RPMI8226 (cell line): ENCODE measurements at regions not wholly inside any gene's neighbourhood (a gene's known extent, or its start where the extent isn't known, plus 50 kb on each side); places are given as distances from the start of the nearest gene placed in this dataset.

Experiments
- DNase-seq: peaks from one replicate; pipeline ENCODE4 v3.0.0-alpha.2; 2015

DNA sequence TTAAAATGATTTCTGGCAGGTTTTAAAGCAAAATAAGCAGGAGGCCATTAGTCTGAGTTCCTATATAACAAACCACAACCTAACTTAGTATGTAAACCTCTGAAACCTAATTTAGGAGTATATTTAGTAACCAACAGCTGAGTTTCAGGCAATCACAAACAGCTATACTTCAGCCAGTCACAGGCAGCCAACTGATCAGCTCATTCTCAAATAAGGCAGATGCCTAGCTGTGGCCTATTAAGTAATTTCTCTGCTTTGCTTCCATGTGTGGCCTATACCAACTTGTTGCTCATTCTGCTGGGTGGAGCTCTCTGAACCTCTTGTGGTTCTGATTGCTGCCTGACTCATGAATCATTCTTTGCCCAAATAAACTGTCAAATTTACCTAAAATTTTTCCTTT is 408.9 kb upstream of the FBXO33 start:
- no peak for DNase-seq

DNA sequence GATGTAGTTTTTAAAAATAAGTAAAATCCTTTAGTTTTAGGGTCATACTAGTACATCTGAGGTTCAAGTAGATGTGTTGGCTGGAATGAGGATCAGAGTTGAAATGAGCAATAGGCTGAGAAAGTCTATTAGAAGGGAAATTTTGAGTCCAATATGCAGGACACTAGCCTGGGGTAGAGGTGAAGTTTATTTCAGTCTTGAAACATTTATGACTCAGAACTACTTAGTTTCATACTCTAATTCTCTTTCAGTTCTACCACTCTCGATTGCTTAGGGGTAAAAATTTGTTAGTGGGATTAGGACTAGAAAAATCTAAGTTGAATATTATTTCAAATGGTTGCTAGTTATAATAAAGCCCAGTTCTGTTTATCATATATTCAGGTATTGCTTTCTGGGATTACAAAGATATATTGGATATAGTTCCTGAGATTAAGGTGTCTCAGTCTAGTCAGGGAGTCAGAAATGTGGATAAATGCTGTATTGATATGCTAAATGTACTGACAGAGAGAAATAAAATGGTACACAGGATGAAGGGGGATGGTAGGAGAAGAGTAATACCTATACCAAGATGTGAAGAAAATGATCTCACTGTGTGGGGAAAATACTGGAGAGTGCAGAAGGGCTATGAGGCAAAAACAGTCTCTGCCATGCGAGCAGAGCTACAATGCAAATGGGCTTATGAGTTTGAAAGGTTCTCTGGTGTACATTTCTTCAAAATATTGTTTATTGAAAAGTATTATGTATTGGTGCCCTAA is 395.8 kb upstream of the FBXO33 start:
- no peak for DNase-seq

DNA sequence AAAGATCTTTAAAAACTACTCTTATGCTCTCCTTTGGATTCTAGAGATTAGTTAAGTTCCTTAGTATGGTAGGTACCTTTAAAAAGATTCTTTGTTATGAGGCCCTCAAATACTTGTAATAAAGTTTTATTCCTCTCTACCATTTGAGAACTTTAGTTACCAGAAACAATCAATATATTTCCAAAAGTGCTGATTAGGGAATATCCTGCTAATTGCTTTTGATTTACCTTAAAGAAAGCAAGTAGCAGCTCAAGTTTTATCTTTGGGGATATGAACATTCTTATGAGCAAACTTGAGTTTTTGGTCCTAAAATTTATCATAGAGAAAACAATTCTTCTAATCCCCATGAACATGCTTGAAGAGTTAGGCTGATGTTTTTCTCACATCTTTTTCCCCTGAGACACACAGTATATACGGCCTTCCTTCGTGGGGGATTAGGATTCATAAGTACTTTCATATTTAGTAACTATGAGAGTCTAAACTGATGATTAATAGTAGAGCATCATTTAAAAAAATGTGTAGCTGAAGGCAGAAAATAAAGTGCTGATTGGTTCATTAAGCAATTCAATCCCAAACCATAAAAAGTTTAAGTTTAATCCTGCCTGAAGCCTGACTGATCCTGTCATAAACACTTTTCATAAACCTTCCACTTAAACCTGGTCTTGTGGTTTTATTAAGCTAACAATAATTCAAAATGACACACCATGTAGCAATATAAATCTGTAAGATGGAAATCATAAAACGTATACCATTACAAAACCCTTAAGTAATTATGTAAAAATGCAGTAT is 380.5 kb upstream of the FBXO33 start:
- no peak for DNase-seq

GRCh38 chr14:39807271-39807670 is 375.0 kb upstream of the FBXO33 start:
- DNase-seq, result no peak

- DNase-seq, result no peak
These were observed 352.2 kb upstream of the FBXO33 start for GRCh38 chr14:39784461-39784860.

DNA sequence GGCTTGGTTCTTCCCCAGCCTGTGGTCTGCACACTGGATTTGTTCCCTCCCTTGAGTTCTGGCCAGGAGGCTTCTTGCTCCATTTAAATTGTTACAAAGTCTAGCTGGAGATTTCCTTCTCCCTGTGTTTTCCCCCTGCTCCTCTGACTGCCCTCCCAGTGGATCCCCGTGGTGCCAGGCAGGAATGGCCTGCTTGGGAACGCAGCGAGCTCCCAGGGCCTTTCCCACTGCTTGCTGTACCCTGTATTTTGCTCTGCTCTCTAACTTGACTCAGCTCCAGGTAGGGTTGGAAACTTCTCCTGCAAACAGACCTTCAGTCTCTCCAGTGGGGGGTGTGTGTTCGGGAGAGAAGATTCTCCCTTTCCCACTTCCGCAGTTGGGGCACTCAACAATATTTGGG is 349.2 kb upstream of the FBXO33 start:
- no peak for DNase-seq

- DNase-seq, result no peak
These were observed 341.3 kb upstream of the FBXO33 start for GRCh38 chr14:39773387-39774126.

- no peak for DNase-seq
These were observed 340.4 kb upstream of the FBXO33 start for GRCh38 chr14:39772627-39773026.

DNA sequence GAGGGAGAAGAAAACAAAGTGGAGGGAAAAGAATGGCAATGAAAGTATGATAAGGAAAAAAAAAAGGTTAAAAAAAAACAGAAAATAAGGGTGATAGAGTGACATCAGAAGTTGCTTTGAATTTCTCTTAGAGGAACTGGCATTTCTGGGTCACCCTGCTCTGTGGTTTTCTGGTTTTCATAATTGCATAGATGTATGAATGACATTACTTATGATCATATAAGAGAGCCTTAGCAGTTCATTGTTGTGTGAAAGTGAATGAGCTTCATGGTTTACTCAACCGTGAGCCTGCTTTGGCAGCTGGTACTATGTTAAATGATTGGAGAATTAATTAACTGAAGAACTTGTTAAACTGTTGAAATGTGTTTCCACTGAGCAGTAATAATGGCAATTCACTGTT is 336.4 kb upstream of the FBXO33 start:
- DNase-seq, result no peak

DNA sequence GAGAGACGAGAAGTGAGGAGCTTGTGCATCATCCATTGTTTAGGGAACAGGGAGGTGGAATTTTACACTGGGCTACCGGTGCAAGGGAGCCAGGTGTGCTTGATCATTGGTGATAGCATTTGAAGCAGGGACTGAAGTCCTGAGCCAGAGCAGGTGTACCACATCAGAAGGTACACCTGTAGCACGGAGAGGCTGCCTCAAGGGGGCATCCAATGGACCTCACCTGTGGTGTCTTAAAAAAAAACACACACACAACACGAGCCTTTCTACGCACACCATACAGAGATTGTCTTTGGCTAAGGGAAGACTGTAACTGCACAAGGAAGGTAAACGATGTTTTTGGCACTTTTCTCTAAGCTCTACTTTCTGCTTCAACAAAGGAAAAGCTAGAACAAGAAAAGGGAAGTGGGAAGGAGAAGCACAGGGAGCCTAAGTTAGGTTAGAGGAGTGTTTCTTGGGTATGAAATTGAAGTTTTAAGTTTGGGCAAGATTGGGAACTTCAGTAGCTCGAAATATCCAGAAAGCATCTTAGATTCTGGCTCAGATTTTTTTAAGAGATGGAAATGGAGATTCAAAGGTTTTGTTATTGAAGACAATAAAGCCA is 334.3 kb upstream of the FBXO33 start:
- no peak for DNase-seq

DNA sequence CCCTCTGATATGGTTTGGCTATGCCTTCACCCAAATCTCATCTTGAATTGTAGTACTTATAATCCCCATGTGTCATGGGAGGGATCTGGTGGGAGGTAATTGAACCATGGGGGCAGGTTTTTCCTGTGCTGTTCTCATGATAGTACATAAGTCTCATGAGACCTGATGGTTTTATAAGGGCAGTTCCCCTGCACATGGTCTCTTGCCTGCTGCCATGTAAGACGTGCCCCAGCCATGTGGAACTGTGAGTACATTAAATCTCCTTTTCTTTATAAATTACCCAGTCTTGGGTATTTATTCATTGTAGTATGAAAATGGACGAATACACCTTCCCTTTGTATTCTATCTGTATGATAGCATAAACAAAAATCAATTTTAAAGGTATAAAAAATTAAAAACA is 333.4 kb upstream of the FBXO33 start:
- no peak for DNase-seq

- DNase-seq, result no peak
These were observed 331.2 kb upstream of the FBXO33 start for GRCh38 chr14:39763402-39763890.

DNA sequence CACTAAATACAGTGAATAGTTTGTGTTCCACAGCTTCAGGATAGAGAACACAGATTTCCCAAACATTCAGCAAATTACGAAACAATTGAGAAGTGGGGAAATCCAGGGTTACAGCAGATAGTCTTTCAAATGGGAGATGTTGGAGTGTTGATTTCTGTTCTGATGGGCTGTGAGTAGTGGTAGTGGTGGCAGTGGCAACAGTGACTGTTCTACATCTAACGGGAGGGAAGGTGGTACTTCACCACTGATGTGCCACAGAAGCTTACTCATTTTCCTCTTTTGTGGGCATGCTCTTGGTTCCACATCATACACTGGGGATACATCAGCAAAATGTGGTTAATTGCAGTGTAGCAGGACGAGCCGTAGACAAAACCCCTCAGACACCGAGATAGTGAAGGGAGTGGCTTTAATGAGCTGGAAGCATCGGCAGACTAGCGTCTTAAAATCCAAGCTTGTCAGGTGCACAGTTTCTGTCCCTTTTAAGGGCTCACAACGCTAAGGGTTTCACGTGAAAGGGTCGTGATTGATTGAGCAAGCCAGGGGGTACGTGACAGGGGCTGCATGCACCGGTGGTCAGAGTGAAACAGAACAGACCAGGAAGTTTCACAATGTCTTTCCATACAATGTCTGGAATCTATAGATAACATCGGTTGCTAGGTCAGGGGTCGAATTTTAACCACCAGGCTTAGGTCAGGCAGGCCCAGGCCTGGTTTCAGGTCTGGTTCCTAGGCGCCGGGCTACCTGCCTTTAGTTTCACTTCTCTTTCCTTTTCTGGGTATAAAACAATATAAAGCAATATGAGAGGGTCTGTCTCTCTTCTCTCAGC is 330.6 kb upstream of the FBXO33 start:
- DNase-seq, result peak; percentile 5

DNA sequence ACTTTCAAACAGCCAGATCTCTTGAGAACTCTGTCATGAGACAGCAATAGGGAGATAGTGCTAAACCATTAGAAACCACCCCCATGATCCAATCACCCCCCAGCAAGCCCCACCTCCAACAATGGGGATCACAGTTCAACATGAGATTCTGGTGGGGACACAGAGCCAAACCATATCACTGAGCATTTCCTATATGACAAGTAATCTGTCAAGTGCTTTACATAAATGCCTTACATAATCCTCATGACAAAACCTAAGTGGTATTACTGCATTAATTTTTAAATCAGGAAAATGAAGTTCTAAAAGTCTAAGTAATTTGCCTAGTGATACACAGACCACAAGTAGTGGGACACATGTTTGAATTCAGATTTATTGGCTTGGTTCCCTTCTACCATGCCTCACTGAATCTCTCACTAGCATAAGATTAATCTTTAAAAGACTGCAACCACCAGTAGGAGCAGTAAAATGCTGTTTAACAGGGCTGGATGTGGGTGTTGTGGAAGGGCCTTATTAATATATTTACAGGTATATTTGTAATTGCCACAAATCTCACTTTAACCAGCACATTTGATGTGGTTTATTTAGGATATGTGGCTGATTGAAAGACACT is 323.1 kb upstream of the FBXO33 start:
- no peak for DNase-seq

DNA sequence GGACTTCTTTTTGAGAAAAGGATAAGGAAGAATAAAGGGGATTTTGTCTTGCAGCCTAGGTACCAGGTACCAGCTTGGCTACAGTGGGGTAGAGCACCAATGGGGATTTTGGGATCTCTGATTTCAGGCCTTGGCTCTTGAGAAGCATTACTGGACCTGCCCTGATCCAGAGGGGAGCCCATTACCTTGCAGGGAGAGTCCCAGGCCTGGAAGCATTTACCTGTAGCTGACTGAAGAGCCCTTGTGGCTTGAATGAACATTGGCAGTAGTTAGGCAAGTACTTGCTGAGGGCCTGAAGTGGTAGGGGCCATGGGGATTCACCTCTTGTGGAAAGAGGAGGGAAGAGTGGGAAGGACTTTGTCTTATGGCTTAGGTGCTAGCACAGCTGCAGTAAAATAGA is 308.2 kb upstream of the FBXO33 start:
- DNase-seq, result no peak

GRCh38 chr14:39739796-39740195 is 307.6 kb upstream of the FBXO33 start:
- no peak for DNase-seq

DNA sequence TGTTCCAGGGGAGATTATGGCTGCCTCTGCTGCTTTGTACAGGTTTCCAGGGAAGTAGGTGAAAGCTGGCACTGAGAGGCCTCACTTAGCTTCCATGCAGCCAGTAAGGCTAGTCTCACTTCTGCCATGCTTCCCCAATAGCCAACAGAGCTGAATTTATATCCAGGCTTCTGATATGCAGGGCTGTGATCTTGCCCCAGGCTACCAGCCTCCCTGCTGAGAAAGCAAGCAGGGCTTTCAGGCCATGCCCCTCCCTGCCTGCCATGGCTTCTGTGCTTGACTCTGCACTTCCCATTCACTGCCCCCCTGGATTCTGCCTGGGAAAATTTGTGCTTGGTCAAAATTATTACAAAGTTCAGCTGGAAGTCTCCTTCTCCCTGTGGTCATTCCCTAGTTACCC is 302.1 kb upstream of the FBXO33 start:
- no peak for DNase-seq

DNA sequence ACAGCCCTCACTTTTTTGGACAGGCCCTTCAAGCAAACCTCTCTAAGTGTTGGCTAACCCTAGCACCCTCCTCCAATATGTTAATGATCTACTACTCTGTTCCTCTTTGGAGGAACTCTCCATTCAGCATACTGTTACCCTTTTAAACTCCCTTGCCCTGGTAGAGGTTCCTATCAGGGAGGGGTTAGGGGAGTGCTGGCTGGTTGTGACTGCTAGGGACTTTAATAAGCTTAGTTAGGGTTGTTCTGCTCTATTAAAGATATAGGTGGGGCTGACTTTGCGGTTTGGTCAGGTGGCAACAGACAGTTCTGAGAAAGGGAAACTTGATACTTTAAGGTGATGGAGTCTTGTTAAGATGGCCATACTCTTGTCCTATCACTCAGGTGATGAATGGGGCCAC is 301.5 kb upstream of the FBXO33 start:
- DNase-seq, result no peak

- peak; percentile 13 for DNase-seq
These were observed 299.7 kb upstream of the FBXO33 start for GRCh38 chr14:39731912-39732311.

GRCh38 chr14:39726563-39726962 is 294.3 kb upstream of the FBXO33 start:
- DNase-seq, result no peak

- no peak for DNase-seq
These were observed 290.5 kb upstream of the FBXO33 start for GRCh38 chr14:39722547-39723273.
